ENCODE measurements at regions not wholly inside any gene's neighbourhood (a gene's known extent, or its start where the extent isn't known, plus 50 kb on each side); places are given as distances from the start of the nearest gene placed in this dataset.

DNA sequence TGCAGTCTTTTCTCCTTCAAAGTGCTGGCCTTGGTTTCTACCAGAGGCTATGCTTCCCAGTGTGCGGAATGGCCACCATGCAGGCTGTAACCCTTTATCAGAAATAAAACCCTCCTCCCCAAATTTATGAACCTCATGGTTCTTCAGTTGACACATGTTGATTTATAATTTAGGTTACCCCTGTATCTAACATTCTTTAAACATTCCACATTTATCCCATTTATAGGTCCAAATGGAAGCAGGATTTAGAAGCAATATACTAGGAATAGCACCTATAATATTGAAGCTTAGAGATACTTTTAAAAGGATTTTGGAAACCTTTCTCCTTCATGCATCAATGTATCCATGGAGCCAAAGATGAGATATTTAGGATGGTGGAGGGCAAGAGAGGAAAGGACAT is 438.8 kb upstream of the C16orf82 start:
- TF ChIP-seq SP4 (CRISPR knock-in tag; IDR thresholded peaks at IDR 0.05) (no peak), SIN3A (IDR thresholded peaks at IDR 0.05; ENCODE audit: borderline replicate concordance, low read depth, low read length) (no peak), BHLHE40 (IDR thresholded peaks at IDR 0.05; ENCODE audit: low read length) (no peak), ZKSCAN1 (IDR thresholded peaks at IDR 0.05; ENCODE audit: low read length) (no peak), ZBTB8A (CRISPR knock-in tag; IDR thresholded peaks at IDR 0.05; ENCODE audit: borderline replicate concordance, low read depth) (no peak), SALL1 (CRISPR knock-in tag; IDR thresholded peaks at IDR 0.05) (no peak), EZH2 (conservative IDR thresholded peaks at IDR 0.05; ENCODE audit: low read depth, low read length) (no peak), ZBTB38 (CRISPR knock-in tag; IDR thresholded peaks at IDR 0.05) (no peak), ZNF138 (CRISPR knock-in tag; IDR thresholded peaks at IDR 0.05; ENCODE audit: low read depth) (no peak)
- TF ChIP-seq, protein P1, sequence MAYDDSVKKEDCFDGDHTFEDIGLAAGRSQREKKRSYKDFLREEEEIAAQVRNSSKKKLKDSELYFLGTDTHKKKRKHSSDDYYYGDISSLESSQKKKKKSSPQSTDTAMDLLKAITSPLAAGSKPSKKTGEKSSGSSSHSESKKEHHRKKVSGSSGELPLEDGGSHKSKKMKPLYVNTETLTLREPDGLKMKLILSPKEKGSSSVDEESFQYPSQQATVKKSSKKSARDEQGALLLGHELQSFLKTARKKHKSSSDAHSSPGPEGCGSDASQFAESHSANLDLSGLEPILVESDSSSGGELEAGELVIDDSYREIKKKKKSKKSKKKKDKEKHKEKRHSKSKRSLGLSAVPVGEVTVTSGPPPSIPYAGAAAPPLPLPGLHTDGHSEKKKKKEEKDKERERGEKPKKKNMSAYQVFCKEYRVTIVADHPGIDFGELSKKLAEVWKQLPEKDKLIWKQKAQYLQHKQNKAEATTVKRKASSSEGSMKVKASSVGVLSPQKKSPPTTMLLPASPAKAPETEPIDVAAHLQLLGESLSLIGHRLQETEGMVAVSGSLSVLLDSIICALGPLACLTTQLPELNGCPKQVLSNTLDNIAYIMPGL (CRISPR knock-in tag; IDR thresholded peaks at IDR 0.05; ENCODE audit: borderline replicate concordance in 1 of 2, low read depth in 1 of 2), result no peak

All from HepG2 (cell line).